ENCODE measurements at regions not wholly inside any gene's neighbourhood (a gene's known extent, or its start where the extent isn't known, plus 50 kb on each side); places are given as distances from the start of the nearest gene placed in this dataset.

- Histone ChIP-seq H3K27me3 (no peaks in the 10 kb centered on the region), H3K4me3 (no peak overlapping the region), H3K36me3 (no peaks in the 10 kb centered on the region), H3K27ac (no peak overlapping the region), H3K9me3 (no peaks in the 10 kb centered on the region), H3K4me1 (no peaks in the 10 kb centered on the region)
- no peak for DNase-seq (ENCODE audit: low spot score in 2 of 2)
- WGBS = 16% methylated on average over 1 of the region's 1 CpG
- TF ChIP-seq EP300 (IDR thresholded peaks at IDR 0.05) = no peak
- no peak for TF ChIP-seq POLR2AphosphoS5 (IDR thresholded peaks at IDR 0.05)
- no peak for TF ChIP-seq POLR2A (IDR thresholded peaks at IDR 0.05)
- no peak for TF ChIP-seq CTCF (IDR thresholded peaks at IDR 0.05)
These were observed 70.7 kb upstream of the ANXA10 start for GRCh38 chr4:168021666-168022065.

DNA sequence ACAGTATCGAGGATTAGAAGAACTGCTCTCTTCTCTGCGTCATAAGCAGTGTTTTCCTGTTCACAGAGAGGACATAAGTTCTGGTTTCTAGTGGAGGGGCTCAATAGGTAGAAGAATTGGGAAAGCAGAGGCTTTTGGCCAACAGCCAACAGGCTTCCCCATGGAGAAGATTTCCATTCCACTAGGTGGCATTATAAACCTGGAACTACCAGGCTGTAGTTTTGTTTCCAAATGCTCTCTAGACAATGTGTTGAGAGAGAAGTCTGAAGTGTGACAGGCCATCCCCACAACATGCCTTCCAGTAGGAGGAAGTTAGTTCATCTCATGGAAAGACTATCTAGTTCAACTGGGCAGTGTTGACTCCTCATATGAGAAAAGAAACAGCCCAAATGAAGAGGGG lies 63.8 kb upstream of the ANXA10 start:
- Histone ChIP-seq H3K4me3 (no peak overlapping the region), H3K4me1 (no peaks in the 10 kb centered on the region), H3K27ac (no peak overlapping the region), H3K9me3 (no peaks in the 10 kb centered on the region), H3K27me3 (no peaks in the 10 kb centered on the region), H3K36me3 (no peaks in the 10 kb centered on the region)
- TF ChIP-seq EP300 (IDR thresholded peaks at IDR 0.05) (no peak), POLR2A (IDR thresholded peaks at IDR 0.05) (no peak), POLR2AphosphoS5 (IDR thresholded peaks at IDR 0.05) (no peak), CTCF (IDR thresholded peaks at IDR 0.05) (no peak)
- no peak for DNase-seq (ENCODE audit: low spot score in 2 of 2)
- 81% methylated on average over 2 of the region's 2 CpGs for whole genome bisulfite sequencing

GRCh38 chr4:168028970-168029597 lies 63.3 kb upstream of the ANXA10 start:
- no peak for DNase-seq (ENCODE audit: low spot score in 2 of 2)
- Histone ChIP-seq H3K4me3 (no peak overlapping the region), H3K27me3 (no peaks in the 10 kb centered on the region), H3K4me1 (no peaks in the 10 kb centered on the region), H3K9me3 (no peaks in the 10 kb centered on the region), H3K36me3 (no peaks in the 10 kb centered on the region), H3K27ac (no peak overlapping the region)
- WGBS = 68% methylated on average over 5 of the region's 5 CpGs
- TF ChIP-seq POLR2AphosphoS5 (IDR thresholded peaks at IDR 0.05) (no peak), POLR2A (IDR thresholded peaks at IDR 0.05) (no peak), EP300 (IDR thresholded peaks at IDR 0.05) (no peak), CTCF (IDR thresholded peaks at IDR 0.05) (no peak)

GRCh38 chr4:168037676-168038075 lies 54.7 kb upstream of the ANXA10 start:
- 64% methylated on average over 2 of the region's 2 CpGs for WGBS
- H3K4me1 ChIP-seq = no peaks in the 10 kb centered on the region
- no peak for DNase-seq (ENCODE audit: low spot score in 2 of 2)
- TF ChIP-seq EP300 (IDR thresholded peaks at IDR 0.05) = no peak
- TF ChIP-seq CTCF (IDR thresholded peaks at IDR 0.05) = no peak
- TF ChIP-seq POLR2AphosphoS5 (IDR thresholded peaks at IDR 0.05) = no peak
- TF ChIP-seq POLR2A (IDR thresholded peaks at IDR 0.05) = no peak
- H3K9me3 ChIP-seq = no peaks in the 10 kb centered on the region
- H3K36me3 ChIP-seq = no peaks in the 10 kb centered on the region
- no peak overlapping the region for H3K4me3 ChIP-seq
- no peak overlapping the region for H3K27ac ChIP-seq
- no peaks in the 10 kb centered on the region for H3K27me3 ChIP-seq

- Histone ChIP-seq H3K4me1 (no peaks in the 10 kb centered on the region), H3K4me3 (no peak overlapping the region), H3K9me3 (no peaks in the 10 kb centered on the region), H3K27me3 (no peaks in the 10 kb centered on the region), H3K27ac (no peak overlapping the region), H3K36me3 (no peaks in the 10 kb centered on the region)
- TF ChIP-seq POLR2A (IDR thresholded peaks at IDR 0.05) (no peak), POLR2AphosphoS5 (IDR thresholded peaks at IDR 0.05) (no peak), CTCF (IDR thresholded peaks at IDR 0.05) (no peak), EP300 (IDR thresholded peaks at IDR 0.05) (no peak)
- 88% methylated on average over 1 of the region's 1 CpG for WGBS
- DNase-seq (ENCODE audit: low spot score in 2 of 2) = no peak
These were observed 52.7 kb upstream of the ANXA10 start for GRCh38 chr4:168039593-168039992.
